ENCODE measurements at regions not wholly inside any gene's neighbourhood (a gene's known extent, or its start where the extent isn't known, plus 50 kb on each side); places are given as distances from the start of the nearest gene placed in this dataset.

DNA sequence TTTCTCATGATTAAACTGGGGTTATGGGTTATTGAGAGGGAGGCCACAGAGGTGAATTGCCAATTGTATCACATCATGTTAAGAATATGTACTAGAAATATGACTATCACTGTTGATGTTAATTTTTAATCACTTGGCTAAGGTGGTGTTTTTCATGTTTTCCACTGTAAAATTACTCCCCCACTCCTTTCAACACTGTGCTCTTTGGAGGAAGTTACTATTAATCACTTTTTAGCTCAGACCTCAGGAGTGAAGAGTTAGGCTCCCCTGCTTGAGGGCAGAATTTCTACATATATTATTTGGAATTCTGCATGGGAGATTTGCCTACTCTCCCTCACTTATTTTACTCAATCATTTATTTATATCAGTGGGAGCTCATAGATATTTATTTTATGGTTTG, 76.0 kb upstream of the OSR1 start:
- ChIA-PET POLR2A (ENCODE audit: low non-redundant PET) (no interaction called here), CTCF (no interaction called here)
- TF ChIP-seq, protein P1, sequence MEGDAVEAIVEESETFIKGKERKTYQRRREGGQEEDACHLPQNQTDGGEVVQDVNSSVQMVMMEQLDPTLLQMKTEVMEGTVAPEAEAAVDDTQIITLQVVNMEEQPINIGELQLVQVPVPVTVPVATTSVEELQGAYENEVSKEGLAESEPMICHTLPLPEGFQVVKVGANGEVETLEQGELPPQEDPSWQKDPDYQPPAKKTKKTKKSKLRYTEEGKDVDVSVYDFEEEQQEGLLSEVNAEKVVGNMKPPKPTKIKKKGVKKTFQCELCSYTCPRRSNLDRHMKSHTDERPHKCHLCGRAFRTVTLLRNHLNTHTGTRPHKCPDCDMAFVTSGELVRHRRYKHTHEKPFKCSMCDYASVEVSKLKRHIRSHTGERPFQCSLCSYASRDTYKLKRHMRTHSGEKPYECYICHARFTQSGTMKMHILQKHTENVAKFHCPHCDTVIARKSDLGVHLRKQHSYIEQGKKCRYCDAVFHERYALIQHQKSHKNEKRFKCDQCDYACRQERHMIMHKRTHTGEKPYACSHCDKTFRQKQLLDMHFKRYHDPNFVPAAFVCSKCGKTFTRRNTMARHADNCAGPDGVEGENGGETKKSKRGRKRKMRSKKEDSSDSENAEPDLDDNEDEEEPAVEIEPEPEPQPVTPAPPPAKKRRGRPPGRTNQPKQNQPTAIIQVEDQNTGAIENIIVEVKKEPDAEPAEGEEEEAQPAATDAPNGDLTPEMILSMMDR (conservative IDR thresholded peaks at IDR 0.05; ENCODE audit: low read depth, low read length) = no peak
- no peak for TF ChIP-seq EZH2 (IDR thresholded peaks at IDR 0.05; ENCODE audit: borderline replicate concordance, low read depth, low read length, poor library complexity, severe bottlenecking)
- Histone ChIP-seq H3K4me3 (ENCODE audit: low read depth, low read length, poor library complexity, severe bottlenecking) (no peak overlapping the region), H3K27ac (ENCODE audit: low read depth, low read length, poor library complexity, severe bottlenecking) (no peak overlapping the region), H3K36me3 (ENCODE audit: insufficient read depth, low read length, poor library complexity, severe bottlenecking) (no peaks in the 10 kb centered on the region), H3K27me3 (replicated peaks; ENCODE audit: insufficient read depth, low read depth, low read length, poor library complexity) (peaks cover 9% of the 10 kb centered on the region), H3K9me3 (ENCODE audit: low read depth, low read length, poor library complexity, severe bottlenecking) (no peaks in the 10 kb centered on the region), H3K4me1 (ENCODE audit: insufficient read depth, low read length, poor library complexity, severe bottlenecking) (no peaks in the 10 kb centered on the region)
- intact Hi-C loops (cut with micrococcal nuclease; ENCODE audit: unreplicated experiment) = no loop called here
- BruUV-seq (replicated peaks) = no TSS peak
- no peak for DNase-seq (ENCODE audit: low spot score)

DNA sequence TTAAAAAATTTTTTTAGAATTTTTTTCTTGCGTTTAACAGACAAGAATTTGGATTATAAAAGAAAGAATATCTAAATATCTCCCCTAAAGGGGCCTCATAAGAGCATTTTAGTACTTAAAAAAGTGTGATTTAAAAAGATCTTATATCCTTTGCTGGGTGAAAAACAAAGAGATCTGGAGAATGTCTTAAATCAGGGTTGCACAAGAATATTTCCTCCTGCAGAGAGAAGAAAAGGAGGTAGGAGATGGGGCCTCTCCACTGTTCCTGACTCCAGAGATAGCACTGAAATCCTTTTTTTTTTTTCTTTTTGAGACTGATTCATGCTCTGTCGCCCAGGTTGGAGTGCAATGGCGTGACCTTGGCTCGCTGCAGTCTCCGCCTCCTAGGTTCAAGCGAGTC, 68.5 kb upstream of the OSR1 start:
- no peaks in the 10 kb centered on the region for H3K4me1 ChIP-seq (ENCODE audit: insufficient read depth, low read length, poor library complexity, severe bottlenecking)
- POLR2A ChIA-PET (ENCODE audit: low non-redundant PET) = no interaction called here
- no TSS peak for BruUV-seq (replicated peaks)
- intact Hi-C loops (cut with micrococcal nuclease; ENCODE audit: unreplicated experiment) = no loop called here
- no peak overlapping the region for H3K27ac ChIP-seq (ENCODE audit: low read depth, low read length, poor library complexity, severe bottlenecking)
- H3K27me3 ChIP-seq (replicated peaks; ENCODE audit: insufficient read depth, low read depth, low read length, poor library complexity) = peaks cover 11% of the 10 kb centered on the region
- no peaks in the 10 kb centered on the region for H3K9me3 ChIP-seq (ENCODE audit: low read depth, low read length, poor library complexity, severe bottlenecking)
- TF ChIP-seq EZH2 (IDR thresholded peaks at IDR 0.05; ENCODE audit: borderline replicate concordance, low read depth, low read length, poor library complexity, severe bottlenecking) = no peak
- TF ChIP-seq, protein P1 (conservative IDR thresholded peaks at IDR 0.05; ENCODE audit: low read depth, low read length) = no peak
- DNase-seq (ENCODE audit: low spot score) = no peak
- CTCF ChIA-PET = no interaction called here
- no peaks in the 10 kb centered on the region for H3K36me3 ChIP-seq (ENCODE audit: insufficient read depth, low read length, poor library complexity, severe bottlenecking)
- H3K4me3 ChIP-seq (ENCODE audit: low read depth, low read length, poor library complexity, severe bottlenecking) = no peak overlapping the region

DNA sequence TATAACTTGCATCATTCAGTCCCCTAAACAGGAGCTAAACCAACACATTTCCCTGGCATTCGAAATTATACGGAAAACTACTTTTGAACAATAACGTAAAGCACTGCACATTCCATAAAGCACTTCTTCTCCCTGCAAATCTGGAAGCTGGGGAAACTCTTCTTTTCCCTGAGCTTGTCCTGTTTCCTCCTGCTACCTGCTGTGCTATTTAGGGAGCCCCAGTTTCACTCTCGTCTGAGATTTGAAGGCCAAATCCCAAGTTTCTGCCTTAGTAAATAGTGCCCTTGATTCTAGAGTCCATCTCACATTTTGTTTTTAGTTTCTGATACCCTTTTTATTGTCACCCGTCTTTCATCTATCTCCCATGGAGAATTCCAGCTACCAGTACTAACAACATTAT, 67.7 kb upstream of the OSR1 start:
- no peak overlapping the region for H3K27ac ChIP-seq (ENCODE audit: low read depth, low read length, poor library complexity, severe bottlenecking)
- no peaks in the 10 kb centered on the region for H3K36me3 ChIP-seq (ENCODE audit: insufficient read depth, low read length, poor library complexity, severe bottlenecking)
- no peaks in the 10 kb centered on the region for H3K9me3 ChIP-seq (ENCODE audit: low read depth, low read length, poor library complexity, severe bottlenecking)
- H3K27me3 ChIP-seq (replicated peaks; ENCODE audit: insufficient read depth, low read depth, low read length, poor library complexity) = peaks cover 11% of the 10 kb centered on the region
- CTCF ChIA-PET = no interaction called here
- no peaks in the 10 kb centered on the region for H3K4me1 ChIP-seq (ENCODE audit: insufficient read depth, low read length, poor library complexity, severe bottlenecking)
- no peak for TF ChIP-seq EZH2 (IDR thresholded peaks at IDR 0.05; ENCODE audit: borderline replicate concordance, low read depth, low read length, poor library complexity, severe bottlenecking)
- TF ChIP-seq, protein P1 (conservative IDR thresholded peaks at IDR 0.05; ENCODE audit: low read depth, low read length) = no peak
- H3K4me3 ChIP-seq (ENCODE audit: low read depth, low read length, poor library complexity, severe bottlenecking) = no peak overlapping the region
- BruUV-seq (replicated peaks) = no TSS peak
- POLR2A ChIA-PET (ENCODE audit: low non-redundant PET) = no interaction called here
- no peak for DNase-seq (ENCODE audit: low spot score)
- intact Hi-C loops (cut with micrococcal nuclease; ENCODE audit: unreplicated experiment) = no loop called here
